KMS-11 (cell line): ENCODE measurements at regions not wholly inside any gene's neighbourhood (a gene's known extent, or its start where the extent isn't known, plus 50 kb on each side); places are given as distances from the start of the nearest gene placed in this dataset.

Source experiments
- H2AFZ ChIP-seq: fragments of 200-600 bp; sonication (generic); 2 replicates; pipeline ENCODE4 v1.6.1; 2016; ENCODE audit warnings: antibody characterized with exemption, mixed run types, low read depth
- H3K27ac ChIP-seq: fragments of 200-600 bp; sonication (generic); 2 replicates; pipeline ENCODE4 v1.6.1; 2016; ENCODE audit warnings: mild to moderate bottlenecking, mixed run types
- H3K27me3 ChIP-seq: fragments of 200-600 bp; sonication (generic); 2 replicates; pipeline ENCODE4 v1.6.1; 2017; ENCODE audit warnings: mild to moderate bottlenecking, low read depth, mixed run types, moderate library complexity; ENCODE audit not compliant: insufficient read depth
- H3K36me3 ChIP-seq: fragments of 200-600 bp; sonication (generic); 2 replicates; pipeline ENCODE4 v1.6.1; 2017; ENCODE audit warnings: mild to moderate bottlenecking, mixed run types; ENCODE audit not compliant: insufficient read depth
- H3K4me1 ChIP-seq: fragments of 200-600 bp; sonication (generic); 2 replicates; pipeline ENCODE4 v1.6.1; 2016; ENCODE audit warnings: mild to moderate bottlenecking, low read depth, mixed run types; ENCODE audit not compliant: poor library complexity, severe bottlenecking
- H3K4me2 ChIP-seq: fragments of 200-600 bp; sonication (generic); 2 replicates; pipeline ENCODE4 v1.7.0; 2016; ENCODE audit warnings: mild to moderate bottlenecking, mixed run types
- H3K4me3 ChIP-seq: fragments of 200-600 bp; sonication (generic); IDR thresholded peaks from 2 replicates; pipeline ENCODE4 v1.6.1; 2017; ENCODE audit warnings: low read depth, low read length, mixed read lengths; ENCODE audit not compliant: insufficient read depth
- H3K79me2 ChIP-seq: fragments of 200-600 bp; sonication (generic); 2 replicates; pipeline ENCODE4 v1.6.1; 2016; ENCODE audit warnings: low read depth, mixed run types; ENCODE audit not compliant: insufficient read depth
- H3K9ac ChIP-seq: fragments of 200-600 bp; sonication (generic); 2 replicates; pipeline ENCODE4 v1.6.1; 2016; ENCODE audit warnings: mild to moderate bottlenecking, mixed run types
- H4K20me1 ChIP-seq: fragments of 200-600 bp; sonication (generic); 2 replicates; pipeline ENCODE4 v1.6.1; 2016; ENCODE audit warnings: mild to moderate bottlenecking, mixed run types; ENCODE audit not compliant: insufficient read depth
- CTCF ChIP-seq: fragments of 200-600 bp; sonication (generic); conservative IDR thresholded peaks from 2 replicates; pipeline ENCODE4 v1.6.1; 2017; ENCODE audit warnings: low read depth, mild to moderate bottlenecking, antibody characterized with exemption, low read length, moderate library complexity, mixed read lengths

- peaks cover 15% of the 10 kb centered on the region for H3K4me1 ChIP-seq
- no peak overlapping the region for H2AFZ ChIP-seq
- TF ChIP-seq CTCF, result no peak
- no peaks in the 10 kb centered on the region for H3K79me2 ChIP-seq
- H4K20me1 ChIP-seq, result no peaks in the 10 kb centered on the region
- H3K4me3 ChIP-seq, result no peak overlapping the region
- H3K9ac ChIP-seq, result no peak overlapping the region
- no peak overlapping the region for H3K4me2 ChIP-seq
- H3K27ac ChIP-seq, result no peak overlapping the region
- no peaks in the 10 kb centered on the region for H3K36me3 ChIP-seq
- H3K27me3 ChIP-seq, result no peaks in the 10 kb centered on the region; the same call in 1 of the 2 replicates
These were observed 288.3 kb upstream of the NR2F2 start for GRCh38 chr15:96041982-96042733.

- Histone ChIP-seq H4K20me1 (no peaks in the 10 kb centered on the region), H3K9ac (no peak overlapping the region), H3K4me3 (no peak overlapping the region), H3K4me2 (no peak overlapping the region), H3K79me2 (no peaks in the 10 kb centered on the region), H3K4me1 (peaks cover 9% of the 10 kb centered on the region), H3K27me3 (no peaks in the 10 kb centered on the region), H3K27ac (no peak overlapping the region), H2AFZ (no peak overlapping the region), H3K36me3 (no peaks in the 10 kb centered on the region)
- no peak for TF ChIP-seq CTCF
These were observed 287.7 kb upstream of the NR2F2 start for GRCh38 chr15:96042734-96043224.

- Histone ChIP-seq H3K27ac (no peak overlapping the region), H3K36me3 (no peaks in the 10 kb centered on the region), H4K20me1 (no peaks in the 10 kb centered on the region), H3K27me3 (no peaks in the 10 kb centered on the region), H3K4me1 (no peaks in the 10 kb centered on the region), H3K9ac (no peak overlapping the region), H2AFZ (no peak overlapping the region), H3K4me3 (no peak overlapping the region), H3K79me2 (no peaks in the 10 kb centered on the region), H3K4me2 (no peak overlapping the region)
- no peak for TF ChIP-seq CTCF
These were observed 286.8 kb upstream of the NR2F2 start for GRCh38 chr15:96043591-96044171.

- H3K9ac ChIP-seq, result no peak overlapping the region
- H3K27me3 ChIP-seq, result no peaks in the 10 kb centered on the region
- H4K20me1 ChIP-seq, result no peaks in the 10 kb centered on the region
- H2AFZ ChIP-seq, result no peak overlapping the region
- no peak overlapping the region for H3K4me3 ChIP-seq
- no peak overlapping the region for H3K27ac ChIP-seq
- no peak for TF ChIP-seq CTCF
- H3K4me2 ChIP-seq, result no peak overlapping the region
- H3K36me3 ChIP-seq, result no peaks in the 10 kb centered on the region
- H3K4me1 ChIP-seq, result no peaks in the 10 kb centered on the region
- no peaks in the 10 kb centered on the region for H3K79me2 ChIP-seq
These were observed 283.8 kb upstream of the NR2F2 start for GRCh38 chr15:96046620-96047240.
